ENCODE measurements at regions not wholly inside any gene's neighbourhood (a gene's known extent, or its start where the extent isn't known, plus 50 kb on each side); places are given as distances from the start of the nearest gene placed in this dataset.
A peak's percentile ranks its signal among the peaks of the same experiment; 100 is the strongest.
"Not testable (repeated sequence)": the region's sequence is repeated elsewhere in the genome, so short reads cannot be mapped to it uniquely, and the experiment has no call there.

GRCh38 chr1:59212706-59213105 lies 84.2 kb upstream of the FGGY start:
- no peak for DNase-seq (ENCODE audit: low read depth)

- DNase-seq (ENCODE audit: low read depth): no peak
Measured at GRCh38 chr1:59214248-59215208, 82.4 kb upstream of the FGGY start.

- DNase-seq (ENCODE audit: low read depth): no peak
Measured at GRCh38 chr1:59215766-59216291, 81.1 kb upstream of the FGGY start.

GRCh38 chr1:59217439-59217838 lies 79.5 kb upstream of the FGGY start:
- DNase-seq (ENCODE audit: low read depth): not testable (repeated sequence)

GRCh38 chr1:59218521-59219236 lies 78.2 kb upstream of the FGGY start:
- DNase-seq (ENCODE audit: low read depth): no peak

- DNase-seq (ENCODE audit: low read depth): no peak
Measured at GRCh38 chr1:59219916-59220315, 77.0 kb upstream of the FGGY start.

GRCh38 chr1:59220356-59220755 lies 76.5 kb upstream of the FGGY start:
- DNase-seq (ENCODE audit: low read depth): peak; percentile 74

GRCh38 chr1:59223198-59223597 lies 73.7 kb upstream of the FGGY start:
- no peak for DNase-seq (ENCODE audit: low read depth)

GRCh38 chr1:59223989-59224634 lies 72.8 kb upstream of the FGGY start:
- DNase-seq (ENCODE audit: low read depth): peak; percentile 68

GRCh38 chr1:59225594-59226316 lies 71.1 kb upstream of the FGGY start:
- DNase-seq (ENCODE audit: low read depth): no peak

GRCh38 chr1:59229138-59229537 lies 67.8 kb upstream of the FGGY start:
- DNase-seq (ENCODE audit: low read depth): peak; percentile 83

GRCh38 chr1:59230622-59231021 lies 66.3 kb upstream of the FGGY start:
- peak; percentile 19 for DNase-seq (ENCODE audit: low read depth)

- no peak for DNase-seq (ENCODE audit: low read depth)
Measured at GRCh38 chr1:59232216-59232615, 64.7 kb upstream of the FGGY start.

GRCh38 chr1:59233444-59233843 lies 63.5 kb upstream of the FGGY start:
- no peak for DNase-seq (ENCODE audit: low read depth)

- DNase-seq (ENCODE audit: low read depth): no peak
Measured at GRCh38 chr1:59236721-59237545, 60.0 kb upstream of the FGGY start.

- peak; percentile 16 for DNase-seq (ENCODE audit: low read depth)
Measured at GRCh38 chr1:59237900-59238299, 59.0 kb upstream of the FGGY start.

- no peak for DNase-seq (ENCODE audit: low read depth)
Measured at GRCh38 chr1:59238333-59238934, 58.5 kb upstream of the FGGY start.

- DNase-seq (ENCODE audit: low read depth): no peak
Measured at GRCh38 chr1:59238993-59239392, 57.9 kb upstream of the FGGY start.

- no peak for DNase-seq (ENCODE audit: low read depth)
Measured at GRCh38 chr1:59241909-59242308, 55.0 kb upstream of the FGGY start.

GRCh38 chr1:59242370-59242769 lies 54.5 kb upstream of the FGGY start:
- DNase-seq (ENCODE audit: low read depth): peak; percentile 21

Data from amniotic epithelial cell (primary cell).